ENCODE measurements at regions not wholly inside any gene's neighbourhood (a gene's known extent, or its start where the extent isn't known, plus 50 kb on each side); places are given as distances from the start of the nearest gene placed in this dataset.
A peak's percentile ranks its signal among the peaks of the same experiment; 100 is the strongest.

DNA sequence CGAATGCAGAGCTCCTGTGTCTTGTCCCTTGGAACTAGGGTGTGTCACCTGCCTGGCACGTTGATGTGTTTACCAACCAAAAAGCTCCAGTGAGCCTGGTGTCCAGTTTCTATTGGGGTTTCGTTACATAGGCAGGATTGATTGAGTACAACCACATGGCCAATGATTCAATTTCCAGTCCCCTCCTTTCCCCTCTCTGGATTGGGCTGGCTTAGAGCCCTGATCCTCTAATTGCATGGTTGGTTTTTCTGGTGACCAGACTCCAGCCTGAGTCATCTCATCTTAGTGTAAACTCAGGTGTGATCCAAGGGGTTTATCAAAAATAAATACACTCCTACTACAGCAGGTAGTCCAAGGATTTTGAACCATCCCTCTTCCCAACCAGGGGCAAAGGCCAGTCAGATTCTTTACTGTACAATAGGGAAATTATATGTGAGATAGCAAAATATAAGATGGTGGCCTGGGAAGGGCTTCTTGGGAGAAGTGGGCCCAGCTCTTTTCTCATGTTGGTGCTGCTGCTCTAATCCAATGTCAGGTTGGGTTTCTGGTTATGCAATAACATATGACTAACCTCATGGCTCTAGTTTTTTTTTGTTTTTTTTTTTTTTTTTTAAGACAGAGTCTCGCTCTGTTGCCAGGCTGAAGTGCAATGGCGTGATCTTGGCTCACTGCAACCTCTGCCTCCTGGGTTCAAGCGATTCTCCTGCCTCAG is 64.7 kb upstream of the MGAT5 start:
- peak; percentile 75 for DNase-seq (ENCODE audit: low read depth)
- TF ChIP-seq CTCF (conservative IDR thresholded peaks at IDR 0.05; ENCODE audit: low read depth, low read length), result no peak
- H3K4me3 ChIP-seq (ENCODE audit: low read depth, low read length), result no peak overlapping the region

GRCh38 chr2:134190062-134190806 is 63.6 kb upstream of the MGAT5 start:
- TF ChIP-seq CTCF (conservative IDR thresholded peaks at IDR 0.05; ENCODE audit: low read depth, low read length), result no peak
- DNase-seq (ENCODE audit: low read depth), result no peak
- no peak overlapping the region for H3K4me3 ChIP-seq (ENCODE audit: low read depth, low read length)

DNA sequence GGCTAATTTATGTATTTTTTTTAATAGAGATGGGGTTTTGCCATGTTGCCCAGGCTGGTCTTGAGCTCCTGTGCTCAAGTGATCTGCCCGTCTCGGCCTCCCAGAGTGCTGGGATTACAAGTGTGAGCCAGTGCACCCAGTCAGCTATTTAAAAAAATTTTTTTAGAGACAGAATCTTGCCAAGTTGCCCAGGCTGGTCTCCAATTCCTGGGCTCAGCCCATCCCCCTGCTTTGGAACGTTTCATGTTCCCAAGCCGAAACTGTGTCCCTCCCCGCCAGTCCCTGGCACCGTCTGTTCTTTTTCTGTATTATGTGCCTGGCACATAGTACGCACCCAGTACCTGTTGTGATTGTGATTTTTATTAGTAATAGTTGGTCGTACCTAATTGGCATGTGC is 63.1 kb upstream of the MGAT5 start:
- DNase-seq (ENCODE audit: low read depth), result no peak
- no peak for TF ChIP-seq CTCF (conservative IDR thresholded peaks at IDR 0.05; ENCODE audit: low read depth, low read length)
- no peak overlapping the region for H3K4me3 ChIP-seq (ENCODE audit: low read depth, low read length)

DNA sequence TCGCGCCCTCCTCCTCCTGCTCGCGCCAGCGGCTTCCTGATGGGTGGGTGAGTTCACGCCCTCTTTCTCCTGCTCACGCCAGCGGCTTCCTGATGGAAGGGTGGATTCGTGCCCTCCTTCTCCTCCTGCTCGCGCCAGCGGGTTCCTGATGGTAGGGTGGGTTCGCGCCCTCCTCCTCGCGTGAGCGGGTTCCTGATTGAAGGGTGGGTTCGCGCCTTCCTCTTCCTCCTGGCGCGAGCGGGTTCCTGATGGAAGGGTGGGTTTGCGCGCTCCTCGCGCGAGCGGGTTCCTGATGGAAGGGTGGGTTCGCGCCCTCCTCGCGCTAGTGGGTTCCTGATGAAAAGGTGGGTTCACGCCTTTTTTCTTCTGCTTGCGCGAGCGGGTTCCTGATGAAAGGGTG is 62.0 kb upstream of the MGAT5 start:
- no peak for DNase-seq (ENCODE audit: low read depth)
- TF ChIP-seq CTCF (conservative IDR thresholded peaks at IDR 0.05; ENCODE audit: low read depth, low read length), result no peak
- H3K4me3 ChIP-seq (ENCODE audit: low read depth, low read length), result no peak overlapping the region

GRCh38 chr2:134193006-134193405 is 60.9 kb upstream of the MGAT5 start:
- DNase-seq (ENCODE audit: low read depth), result peak; percentile 54
- TF ChIP-seq CTCF (conservative IDR thresholded peaks at IDR 0.05; ENCODE audit: low read depth, low read length), result no peak
- no peak overlapping the region for H3K4me3 ChIP-seq (ENCODE audit: low read depth, low read length)

DNA sequence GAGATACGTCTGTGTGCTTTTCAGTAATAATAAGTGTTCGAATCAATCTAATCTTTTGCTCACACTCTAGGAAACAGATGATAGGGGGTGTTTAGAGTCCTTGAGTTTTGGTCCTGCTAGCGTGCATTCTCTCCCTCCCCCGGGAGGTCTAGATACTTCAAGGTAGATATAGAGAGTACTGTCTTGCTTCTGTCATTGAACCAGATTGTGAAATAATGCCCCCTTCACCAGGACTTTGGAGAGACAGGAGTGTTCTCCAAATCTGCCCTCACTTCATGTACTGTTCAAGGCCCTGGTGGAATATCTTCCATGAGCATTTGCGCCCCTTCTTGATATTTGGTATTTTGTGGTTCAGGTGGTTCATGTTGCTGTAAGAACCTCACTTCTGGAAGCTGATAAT is 59.4 kb upstream of the MGAT5 start:
- TF ChIP-seq CTCF (conservative IDR thresholded peaks at IDR 0.05; ENCODE audit: low read depth, low read length), result no peak
- DNase-seq (ENCODE audit: low read depth), result no peak
- no peak overlapping the region for H3K4me3 ChIP-seq (ENCODE audit: low read depth, low read length)

GRCh38 chr2:134195341-134195740 is 58.5 kb upstream of the MGAT5 start:
- TF ChIP-seq CTCF (conservative IDR thresholded peaks at IDR 0.05; ENCODE audit: low read depth, low read length), result no peak
- no peak for DNase-seq (ENCODE audit: low read depth)
- no peak overlapping the region for H3K4me3 ChIP-seq (ENCODE audit: low read depth, low read length)
